HepG2 (cell line): ENCODE measurements at regions not wholly inside any gene's neighbourhood (a gene's known extent, or its start where the extent isn't known, plus 50 kb on each side); places are given as distances from the start of the nearest gene placed in this dataset.

Experiments
- ATAC-seq: fragments of 200-7000 bp; cut with Tn5 transposase; 3 replicates; pipeline ENCODE4 v1.9.1; 2020; ENCODE audit warnings: mild to moderate bottlenecking, moderate library complexity
- BruUV-seq: library from RNA; stranded (reverse); fragments of 400-500 nt; replicated peaks from 2 replicates; lab custom pipeline; 2021; lab: Mats Ljungman, UMichigan
- CTCF ChIA-PET: fragments of 300-600 bp; formaldehyde crosslinking; extraction: SDS; loops from one replicate; lab custom pipeline; 2021; ENCODE audit warnings: low total read pairs, inconsistent platforms, low intra/inter-chr PET ratio; lab: Yijun Ruan, JAX
- POLR2A ChIA-PET: fragments of 350-600 bp; sonication (Branson Sonifier 250); formaldehyde crosslinking; loops from one replicate; lab custom pipeline; 2020; ENCODE audit warnings: antibody characterized with exemption, inconsistent platforms; lab: Yijun Ruan, JAX
- DNase-seq: peaks from one replicate; pipeline ENCODE4 v3.0.0-alpha.2; 2015; ENCODE audit warnings: low spot score
- FAIRE-seq: peaks from 3 replicates; lab custom pipeline; 2011; peaks lifted over from hg19 to GRCh38; lab: Jason Lieb, UNC
- H2AFZ ChIP-seq: one replicate; pipeline ENCODE4 v1.6.1; 2011; ENCODE audit warnings: low read length, inconsistent platforms
- H3K27ac ChIP-seq: fragments of 300-600 bp; 3 replicates; pipeline ENCODE4 v1.8.0; 2011; ENCODE audit warnings: mixed run types, mild to moderate bottlenecking, mixed read lengths, low read length, inconsistent platforms; ENCODE audit not compliant: insufficient read depth; ENCODE audit errors: extremely low read length
- H3K27me3 ChIP-seq, 2 experiments: fragments of 200-600 bp in 1 of 2; 2 replicates in 1 of 2; 3 replicates in 1 of 2; pipeline versions ENCODE4 v1.6.0 to v1.8.0; 2011; ENCODE audit warnings: low read length in 2 of 2, mild to moderate bottlenecking in 2 of 2, moderate library complexity in 2 of 2, inconsistent platforms in 1 of 2; ENCODE audit not compliant: insufficient read depth in 2 of 2, control insufficient read depth in 1 of 2
- H3K36me3 ChIP-seq, 2 experiments: fragments of 200-600 bp in 1 of 2; replicated peaks in 1 of 2; 2 replicates in 1 of 2; 3 replicates in 1 of 2; pipeline versions ENCODE4 v1.5.1 to v1.8.0; 2011; ENCODE audit warnings: low read length in 2 of 2, inconsistent platforms in 1 of 2; ENCODE audit not compliant: insufficient read depth in 2 of 2, control insufficient read depth in 1 of 2
- H3K4me1 ChIP-seq: 2 replicates; pipeline ENCODE4 v1.5.1; 2012; ENCODE audit warnings: low read length, inconsistent platforms; ENCODE audit not compliant: insufficient read depth
- H3K4me2 ChIP-seq: 2 replicates; pipeline ENCODE4 v1.6.0; 2011; ENCODE audit warnings: low read depth, low read length, inconsistent platforms
- H3K4me3 ChIP-seq, 3 experiments: fragments of 200-600 bp in 1 of 3; sonication (generic), shearing (Covaris generic) in 1 of 3; replicated peaks in 1 of 3; 2 replicates each; pipeline ENCODE4 v1.5.1; 2011 to 2016; ENCODE audit warnings: low read length in 3 of 3, inconsistent platforms in 2 of 3, low read depth in 2 of 3, mild to moderate bottlenecking in 2 of 3, control low read depth in 1 of 3, mixed read lengths in 1 of 3; ENCODE audit not compliant: insufficient read depth in 1 of 3
- H3K79me2 ChIP-seq: one replicate; pipeline ENCODE4 v1.6.1; 2011; ENCODE audit warnings: low read length, inconsistent platforms; ENCODE audit not compliant: insufficient read depth
- H3K9ac ChIP-seq: 2 replicates; pipeline ENCODE4 v1.6.0; 2011; ENCODE audit warnings: mild to moderate bottlenecking, low read depth, low read length, inconsistent platforms; ENCODE audit not compliant: insufficient read depth
- H3K9me3 ChIP-seq: 2 replicates; pipeline ENCODE4 v1.5.1; 2012; ENCODE audit warnings: mild to moderate bottlenecking, low read length
- H4K20me1 ChIP-seq: 2 replicates; pipeline ENCODE4 v1.6.0; 2011; ENCODE audit warnings: inconsistent platforms, mild to moderate bottlenecking, low read length, moderate library complexity; ENCODE audit not compliant: insufficient read depth
- ATRX ChIP-seq: sonication (generic); formaldehyde crosslinking; IDR thresholded peaks from 2 replicates; pipeline ENCODE4 v1.4.0; 2020; ENCODE audit warnings: missing genetic modification reagents, borderline replicate concordance
- CHCHD3 ChIP-seq: sonication (generic); formaldehyde crosslinking; IDR thresholded peaks from 2 replicates; pipeline ENCODE4 v1.8.0; 2022; ENCODE audit warnings: mild to moderate bottlenecking, missing genetic modification reagents, moderate library complexity
- DDIT3 ChIP-seq: sonication (generic); formaldehyde crosslinking; IDR thresholded peaks from 2 replicates; pipeline ENCODE4 v1.4.0; 2020; ENCODE audit warnings: mild to moderate bottlenecking, missing genetic modification reagents
- HNRNPLL ChIP-seq: fragments of 200-400 bp; formaldehyde crosslinking; IDR thresholded peaks from 2 replicates; pipeline ENCODE4 v1.6.1; 2017; ENCODE audit warnings: mild to moderate bottlenecking, low read depth, low read length; ENCODE audit not compliant: poor library complexity, severe bottlenecking
- MIXL1 ChIP-seq: IDR thresholded peaks from 2 replicates; pipeline ENCODE4 v1.6.1; 2016
- RBFOX2 ChIP-seq: fragments of 200-400 bp; formaldehyde crosslinking; IDR thresholded peaks from 2 replicates; pipeline ENCODE4 v1.6.1; 2017; ENCODE audit warnings: low read depth, mild to moderate bottlenecking, low read length
- TCF12 ChIP-seq, 2 experiments: fragments of 450-650 bp in 1 of 2; sonication (generic) in 1 of 2; formaldehyde crosslinking in 1 of 2; IDR thresholded peaks; 2 replicates each; pipeline versions ENCODE4 v1.6.1 to v1.8.0; 2017 to 2022; ENCODE audit warnings: antibody characterized with exemption in 1 of 2, mild to moderate bottlenecking in 1 of 2, missing genetic modification reagents in 1 of 2, moderate library complexity in 1 of 2
- ZBTB1 ChIP-seq: sonication (generic); formaldehyde crosslinking; IDR thresholded peaks from 2 replicates; pipeline ENCODE4 v1.4.0; 2020; ENCODE audit warnings: missing genetic modification reagents, borderline replicate concordance
- ZKSCAN5 ChIP-seq: sonication (generic); formaldehyde crosslinking; IDR thresholded peaks from 2 replicates; pipeline ENCODE4 v1.5.1; 2020; ENCODE audit warnings: mild to moderate bottlenecking, missing genetic modification reagents
- ZNF225 ChIP-seq: sonication (generic); formaldehyde crosslinking; IDR thresholded peaks from 2 replicates; pipeline ENCODE4 v1.4.0; 2020; ENCODE audit warnings: mild to moderate bottlenecking, missing genetic modification reagents
- ZNF552 ChIP-seq: sonication (generic); formaldehyde crosslinking; IDR thresholded peaks from 2 replicates; pipeline ENCODE4 v1.9.0; 2022; ENCODE audit warnings: missing genetic modification reagents, mild to moderate bottlenecking, borderline replicate concordance
- ZNF747 ChIP-seq: sonication (generic); formaldehyde crosslinking; IDR thresholded peaks from 2 replicates; pipeline ENCODE4 v1.8.1; 2023; ENCODE audit warnings: missing genetic modification reagents, mild to moderate bottlenecking, borderline replicate concordance
- ZNF777 ChIP-seq: sonication (generic); formaldehyde crosslinking; IDR thresholded peaks from 2 replicates; pipeline ENCODE4 v1.4.0; 2020; ENCODE audit warnings: missing genetic modification reagents
- WGBS: methylation state at CpG from one replicate; pipeline ENCODE4 v1.1.6; 2017; ENCODE audit warnings: low lambda C conversion rate; 5-methylcytosine and 5-hydroxymethylcytosine counted together
- in situ Hi-C: cut with HindIII; loops from 2 replicates; pipeline ENCODE4 v1.10.0; 2017; ENCODE audit warnings: low pct_unique_long_range_greater_than_20kb; ENCODE audit not compliant: extremely low pct_ligation_motif_present
- intact Hi-C: fragments of 100-400 bp; cut with micrococcal nuclease; formaldehyde crosslinking; loops from one replicate; pipeline ENCODE4 v1.10.0; 2022; ENCODE audit not compliant: unreplicated experiment
- TF ChIP-seq, protein P1 (sequence below): sonication (generic); formaldehyde crosslinking; conservative IDR thresholded peaks from 2 replicates; pipeline ENCODE4 v1.4.0; 2020; ENCODE audit warnings: mild to moderate bottlenecking, missing genetic modification reagents, moderate library complexity
- TF ChIP-seq, protein P2 (sequence below): fragments of 450-650 bp; IDR thresholded peaks from 2 replicates; pipeline ENCODE4 v1.6.1; 2017; ENCODE audit warnings: mild to moderate bottlenecking
- TF ChIP-seq, protein P3 (sequence below): IDR thresholded peaks from 2 replicates; pipeline ENCODE4 v1.6.1; 2012; ENCODE audit warnings: low read depth, low read length, improper control_type of control experiment

GRCh38 chr15:70497661-70498060 lies 265.7 kb downstream of the UACA start:
- H3K9me3 ChIP-seq = no peaks in the 10 kb centered on the region
- H3K79me2 ChIP-seq = no peaks in the 10 kb centered on the region
- H3K4me3 ChIP-seq = no peak overlapping the region
- ChIA-PET CTCF (no interaction called here), POLR2A (no interaction called here)
- FAIRE-seq (no peak), DNase-seq (no peak), ATAC-seq (no peak)
- peaks cover 2 to 12% of the 10 kb centered on the region in 2 experiments; a peak in 4 of 5 replicates for H3K27me3 ChIP-seq
- no TSS peak for BruUV-seq
- intact Hi-C loops = no loop called here
- H4K20me1 ChIP-seq = no peaks in the 10 kb centered on the region; the same call in 1 of the 2 replicates
- no peak for TF ChIP-seq RBFOX2
- TF ChIP-seq HNRNPLL = no peak
- TF ChIP-seq DDIT3 (CRISPR knock-in tag) = no peak
- TF ChIP-seq, protein P1, sequence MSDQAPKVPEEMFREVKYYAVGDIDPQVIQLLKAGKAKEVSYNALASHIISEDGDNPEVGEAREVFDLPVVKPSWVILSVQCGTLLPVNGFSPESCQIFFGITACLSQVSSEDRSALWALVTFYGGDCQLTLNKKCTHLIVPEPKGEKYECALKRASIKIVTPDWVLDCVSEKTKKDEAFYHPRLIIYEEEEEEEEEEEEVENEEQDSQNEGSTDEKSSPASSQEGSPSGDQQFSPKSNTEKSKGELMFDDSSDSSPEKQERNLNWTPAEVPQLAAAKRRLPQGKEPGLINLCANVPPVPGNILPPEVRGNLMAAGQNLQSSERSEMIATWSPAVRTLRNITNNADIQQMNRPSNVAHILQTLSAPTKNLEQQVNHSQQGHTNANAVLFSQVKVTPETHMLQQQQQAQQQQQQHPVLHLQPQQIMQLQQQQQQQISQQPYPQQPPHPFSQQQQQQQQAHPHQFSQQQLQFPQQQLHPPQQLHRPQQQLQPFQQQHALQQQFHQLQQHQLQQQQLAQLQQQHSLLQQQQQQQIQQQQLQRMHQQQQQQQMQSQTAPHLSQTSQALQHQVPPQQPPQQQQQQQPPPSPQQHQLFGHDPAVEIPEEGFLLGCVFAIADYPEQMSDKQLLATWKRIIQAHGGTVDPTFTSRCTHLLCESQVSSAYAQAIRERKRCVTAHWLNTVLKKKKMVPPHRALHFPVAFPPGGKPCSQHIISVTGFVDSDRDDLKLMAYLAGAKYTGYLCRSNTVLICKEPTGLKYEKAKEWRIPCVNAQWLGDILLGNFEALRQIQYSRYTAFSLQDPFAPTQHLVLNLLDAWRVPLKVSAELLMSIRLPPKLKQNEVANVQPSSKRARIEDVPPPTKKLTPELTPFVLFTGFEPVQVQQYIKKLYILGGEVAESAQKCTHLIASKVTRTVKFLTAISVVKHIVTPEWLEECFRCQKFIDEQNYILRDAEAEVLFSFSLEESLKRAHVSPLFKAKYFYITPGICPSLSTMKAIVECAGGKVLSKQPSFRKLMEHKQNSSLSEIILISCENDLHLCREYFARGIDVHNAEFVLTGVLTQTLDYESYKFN (CRISPR knock-in tag) = no peak
- no peak for TF ChIP-seq ATRX
- no peak for TF ChIP-seq CHCHD3 (CRISPR knock-in tag)
- no peak for TF ChIP-seq ZKSCAN5 (CRISPR knock-in tag)
- no peak for TF ChIP-seq ZNF747
- TF ChIP-seq ZNF777 (CRISPR knock-in tag) = no peak
- no peak for TF ChIP-seq ZBTB1 (CRISPR knock-in tag)
- TF ChIP-seq ZNF225 = no peak
- TF ChIP-seq ZNF552 = no peak
- TF ChIP-seq, protein P2, sequence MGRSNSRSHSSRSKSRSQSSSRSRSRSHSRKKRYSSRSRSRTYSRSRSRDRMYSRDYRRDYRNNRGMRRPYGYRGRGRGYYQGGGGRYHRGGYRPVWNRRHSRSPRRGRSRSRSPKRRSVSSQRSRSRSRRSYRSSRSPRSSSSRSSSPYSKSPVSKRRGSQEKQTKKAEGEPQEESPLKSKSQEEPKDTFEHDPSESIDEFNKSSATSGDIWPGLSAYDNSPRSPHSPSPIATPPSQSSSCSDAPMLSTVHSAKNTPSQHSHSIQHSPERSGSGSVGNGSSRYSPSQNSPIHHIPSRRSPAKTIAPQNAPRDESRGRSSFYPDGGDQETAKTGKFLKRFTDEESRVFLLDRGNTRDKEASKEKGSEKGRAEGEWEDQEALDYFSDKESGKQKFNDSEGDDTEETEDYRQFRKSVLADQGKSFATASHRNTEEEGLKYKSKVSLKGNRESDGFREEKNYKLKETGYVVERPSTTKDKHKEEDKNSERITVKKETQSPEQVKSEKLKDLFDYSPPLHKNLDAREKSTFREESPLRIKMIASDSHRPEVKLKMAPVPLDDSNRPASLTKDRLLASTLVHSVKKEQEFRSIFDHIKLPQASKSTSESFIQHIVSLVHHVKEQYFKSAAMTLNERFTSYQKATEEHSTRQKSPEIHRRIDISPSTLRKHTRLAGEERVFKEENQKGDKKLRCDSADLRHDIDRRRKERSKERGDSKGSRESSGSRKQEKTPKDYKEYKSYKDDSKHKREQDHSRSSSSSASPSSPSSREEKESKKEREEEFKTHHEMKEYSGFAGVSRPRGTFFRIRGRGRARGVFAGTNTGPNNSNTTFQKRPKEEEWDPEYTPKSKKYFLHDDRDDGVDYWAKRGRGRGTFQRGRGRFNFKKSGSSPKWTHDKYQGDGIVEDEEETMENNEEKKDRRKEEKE = no peak
- TF ChIP-seq, protein P3, sequence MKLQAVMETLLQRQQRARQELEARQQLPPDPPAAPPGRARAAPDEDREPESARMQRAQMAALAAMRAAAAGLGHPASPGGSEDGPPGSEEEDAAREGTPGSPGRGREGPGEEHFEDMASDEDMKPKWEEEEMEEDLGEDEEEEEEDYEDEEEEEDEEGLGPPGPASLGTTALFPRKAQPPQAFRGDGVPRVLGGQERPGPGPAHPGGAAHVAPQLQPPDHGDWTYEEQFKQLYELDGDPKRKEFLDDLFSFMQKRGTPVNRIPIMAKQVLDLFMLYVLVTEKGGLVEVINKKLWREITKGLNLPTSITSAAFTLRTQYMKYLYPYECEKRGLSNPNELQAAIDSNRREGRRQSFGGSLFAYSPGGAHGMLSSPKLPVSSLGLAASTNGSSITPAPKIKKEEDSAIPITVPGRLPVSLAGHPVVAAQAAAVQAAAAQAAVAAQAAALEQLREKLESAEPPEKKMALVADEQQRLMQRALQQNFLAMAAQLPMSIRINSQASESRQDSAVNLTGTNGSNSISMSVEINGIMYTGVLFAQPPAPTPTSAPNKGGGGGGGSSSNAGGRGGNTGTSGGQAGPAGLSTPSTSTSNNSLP = no peak
- no peak for TF ChIP-seq TCF12 (IDR thresholded peaks at IDR 0.05)
- TF ChIP-seq TCF12 (CRISPR knock-in tag; IDR thresholded peaks at IDR 0.05) = no peak
- no peak for TF ChIP-seq MIXL1
- peaks cover 15% of the 10 kb centered on the region for H3K4me1 ChIP-seq
- in situ Hi-C loops = no loop called here
- no peak overlapping the region for H2AFZ ChIP-seq
- no peak overlapping the region for H3K4me2 ChIP-seq
- 53% methylated on average over 6 of the region's 7 CpGs for WGBS
- no peaks in the 10 kb centered on the region for H3K36me3 ChIP-seq
- no peak overlapping the region for H3K27ac ChIP-seq
- no peak overlapping the region for H3K9ac ChIP-seq
